Neural cell (in vitro differentiated cells): ENCODE measurements at regions not wholly inside any gene's neighbourhood (a gene's known extent, or its start where the extent isn't known, plus 50 kb on each side); places are given as distances from the start of the nearest gene placed in this dataset.

Experiments
- EP300 ChIP-seq: fragments of 450-650 bp; conservative IDR thresholded peaks from 2 replicates; pipeline ENCODE4 v1.6.1; 2014; ENCODE audit warnings: antibody characterized with exemption, mild to moderate bottlenecking, moderate library complexity; ENCODE audit not compliant: poor library complexity, severe bottlenecking
- EZH2 ChIP-seq: fragments of 200-600, 300-800 bp; shearing (Covaris generic), sonication (generic); IDR thresholded peaks from 2 replicates; pipeline ENCODE4 v1.6.1; 2014; ENCODE audit warnings: antibody characterized with exemption, low read length, borderline replicate concordance, mild to moderate bottlenecking; ENCODE audit not compliant: insufficient read depth, poor library complexity, severe bottlenecking
- POLR2AphosphoS5 ChIP-seq: IDR thresholded peaks from 2 replicates; pipeline ENCODE4 v1.6.1; 2012
- RAD21 ChIP-seq: fragments of 450-650 bp; conservative IDR thresholded peaks from 2 replicates; pipeline ENCODE4 v1.6.1; 2014; ENCODE audit warnings: antibody characterized with exemption, mild to moderate bottlenecking, moderate library complexity
- SMC3 ChIP-seq: fragments of 450-650 bp; conservative IDR thresholded peaks from 2 replicates; pipeline ENCODE4 v1.6.1; 2014; ENCODE audit warnings: antibody characterized with exemption, mild to moderate bottlenecking, moderate library complexity; ENCODE audit not compliant: poor library complexity
- TAF1 ChIP-seq: IDR thresholded peaks from 2 replicates; pipeline ENCODE4 v1.6.1; 2012; ENCODE audit warnings: low read depth
- TF ChIP-seq, protein P1 (sequence below): fragments of 450-650 bp; IDR thresholded peaks from 2 replicates; pipeline ENCODE4 v1.5.1; 2014; ENCODE audit warnings: antibody characterized with exemption, mild to moderate bottlenecking, moderate library complexity; ENCODE audit not compliant: poor library complexity, severe bottlenecking
- TF ChIP-seq, protein P2 (sequence below): IDR thresholded peaks from 2 replicates; pipeline ENCODE4 v1.6.1; 2012; ENCODE audit warnings: borderline replicate concordance

DNA sequence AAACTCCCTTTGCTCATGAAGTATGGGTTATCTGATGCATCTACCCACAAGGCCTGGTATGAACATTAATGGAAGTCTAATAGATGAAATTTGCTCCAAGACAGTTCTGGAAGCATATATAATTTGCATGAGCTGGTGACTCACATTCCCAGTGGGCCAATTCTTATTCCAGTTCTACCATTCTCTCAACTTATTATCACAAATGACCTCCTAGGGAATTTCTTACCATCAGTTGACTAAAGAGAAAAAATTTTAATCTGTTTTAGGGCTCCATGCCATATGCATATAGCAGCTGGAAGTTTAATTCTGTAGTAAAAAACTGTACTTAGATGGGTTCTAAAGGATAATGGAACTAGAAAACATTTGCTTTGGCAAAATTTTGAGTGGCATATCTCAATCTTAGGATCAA lies 165.2 kb upstream of the COL3A1 start:
- TF ChIP-seq EZH2 (no peak), EP300 (no peak), RAD21 (no peak), SMC3 (no peak), POLR2AphosphoS5 (no peak), TAF1 (no peak)
- TF ChIP-seq, protein P1, sequence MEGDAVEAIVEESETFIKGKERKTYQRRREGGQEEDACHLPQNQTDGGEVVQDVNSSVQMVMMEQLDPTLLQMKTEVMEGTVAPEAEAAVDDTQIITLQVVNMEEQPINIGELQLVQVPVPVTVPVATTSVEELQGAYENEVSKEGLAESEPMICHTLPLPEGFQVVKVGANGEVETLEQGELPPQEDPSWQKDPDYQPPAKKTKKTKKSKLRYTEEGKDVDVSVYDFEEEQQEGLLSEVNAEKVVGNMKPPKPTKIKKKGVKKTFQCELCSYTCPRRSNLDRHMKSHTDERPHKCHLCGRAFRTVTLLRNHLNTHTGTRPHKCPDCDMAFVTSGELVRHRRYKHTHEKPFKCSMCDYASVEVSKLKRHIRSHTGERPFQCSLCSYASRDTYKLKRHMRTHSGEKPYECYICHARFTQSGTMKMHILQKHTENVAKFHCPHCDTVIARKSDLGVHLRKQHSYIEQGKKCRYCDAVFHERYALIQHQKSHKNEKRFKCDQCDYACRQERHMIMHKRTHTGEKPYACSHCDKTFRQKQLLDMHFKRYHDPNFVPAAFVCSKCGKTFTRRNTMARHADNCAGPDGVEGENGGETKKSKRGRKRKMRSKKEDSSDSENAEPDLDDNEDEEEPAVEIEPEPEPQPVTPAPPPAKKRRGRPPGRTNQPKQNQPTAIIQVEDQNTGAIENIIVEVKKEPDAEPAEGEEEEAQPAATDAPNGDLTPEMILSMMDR = no peak
- TF ChIP-seq, protein P2, sequence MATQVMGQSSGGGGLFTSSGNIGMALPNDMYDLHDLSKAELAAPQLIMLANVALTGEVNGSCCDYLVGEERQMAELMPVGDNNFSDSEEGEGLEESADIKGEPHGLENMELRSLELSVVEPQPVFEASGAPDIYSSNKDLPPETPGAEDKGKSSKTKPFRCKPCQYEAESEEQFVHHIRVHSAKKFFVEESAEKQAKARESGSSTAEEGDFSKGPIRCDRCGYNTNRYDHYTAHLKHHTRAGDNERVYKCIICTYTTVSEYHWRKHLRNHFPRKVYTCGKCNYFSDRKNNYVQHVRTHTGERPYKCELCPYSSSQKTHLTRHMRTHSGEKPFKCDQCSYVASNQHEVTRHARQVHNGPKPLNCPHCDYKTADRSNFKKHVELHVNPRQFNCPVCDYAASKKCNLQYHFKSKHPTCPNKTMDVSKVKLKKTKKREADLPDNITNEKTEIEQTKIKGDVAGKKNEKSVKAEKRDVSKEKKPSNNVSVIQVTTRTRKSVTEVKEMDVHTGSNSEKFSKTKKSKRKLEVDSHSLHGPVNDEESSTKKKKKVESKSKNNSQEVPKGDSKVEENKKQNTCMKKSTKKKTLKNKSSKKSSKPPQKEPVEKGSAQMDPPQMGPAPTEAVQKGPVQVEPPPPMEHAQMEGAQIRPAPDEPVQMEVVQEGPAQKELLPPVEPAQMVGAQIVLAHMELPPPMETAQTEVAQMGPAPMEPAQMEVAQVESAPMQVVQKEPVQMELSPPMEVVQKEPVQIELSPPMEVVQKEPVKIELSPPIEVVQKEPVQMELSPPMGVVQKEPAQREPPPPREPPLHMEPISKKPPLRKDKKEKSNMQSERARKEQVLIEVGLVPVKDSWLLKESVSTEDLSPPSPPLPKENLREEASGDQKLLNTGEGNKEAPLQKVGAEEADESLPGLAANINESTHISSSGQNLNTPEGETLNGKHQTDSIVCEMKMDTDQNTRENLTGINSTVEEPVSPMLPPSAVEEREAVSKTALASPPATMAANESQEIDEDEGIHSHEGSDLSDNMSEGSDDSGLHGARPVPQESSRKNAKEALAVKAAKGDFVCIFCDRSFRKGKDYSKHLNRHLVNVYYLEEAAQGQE = no peak
